Keratinocyte (primary cell): ENCODE measurements at regions not wholly inside any gene's neighbourhood (a gene's known extent, or its start where the extent isn't known, plus 50 kb on each side); places are given as distances from the start of the nearest gene placed in this dataset.

Experiments used
- DNase-seq: peaks from one replicate; pipeline ENCODE4 v3.0.0-alpha.2; 2011; ENCODE audit warnings: low read depth, missing footprints, low spot score
- FAIRE-seq: peaks from 2 replicates; lab custom pipeline; 2011; peaks lifted over from hg19 to GRCh38; lab: Jason Lieb, UNC
- H2AFZ ChIP-seq: 2 replicates; pipeline ENCODE4 v1.6.0; 2012; ENCODE audit warnings: low read length, control low read depth, inconsistent platforms; ENCODE audit not compliant: control insufficient read depth
- H3K27ac ChIP-seq: 2 replicates; pipeline ENCODE4 v1.5.1; 2011; ENCODE audit warnings: low read length; ENCODE audit not compliant: control insufficient read depth, insufficient read depth
- H3K27me3 ChIP-seq: 3 replicates; pipeline ENCODE4 v1.6.0; 2011; ENCODE audit warnings: low read length; ENCODE audit not compliant: control insufficient read depth, insufficient read depth; ENCODE audit errors: extremely low read depth
- H3K36me3 ChIP-seq, 2 experiments: 2 replicates in 1 of 2; 3 replicates in 1 of 2; pipeline ENCODE4 v1.5.1; 2011; ENCODE audit warnings: low read length in 2 of 2, mild to moderate bottlenecking in 1 of 2; ENCODE audit not compliant: control insufficient read depth in 2 of 2, insufficient read depth in 2 of 2; ENCODE audit errors: extremely low read depth in 1 of 2
- H3K4me1 ChIP-seq: 3 replicates; pipeline ENCODE4 v1.5.1; 2011; ENCODE audit warnings: low read length; ENCODE audit not compliant: control insufficient read depth, insufficient read depth; ENCODE audit errors: extremely low read depth
- H3K4me2 ChIP-seq: 3 replicates; pipeline ENCODE4 v1.6.0; 2011; ENCODE audit warnings: low read depth, low read length; ENCODE audit not compliant: control insufficient read depth, insufficient read depth; ENCODE audit errors: extremely low read depth
- H3K4me3 ChIP-seq, 3 experiments: fragments of 200-600 bp in 1 of 3; sonication (generic) in 1 of 3; 2 replicates in 2 of 3; 3 replicates in 1 of 3; pipeline ENCODE4 v1.5.1; 2011 to 2016; ENCODE audit warnings: low read length in 3 of 3, mild to moderate bottlenecking in 3 of 3, control low read depth in 2 of 3, inconsistent platforms in 1 of 3, low read depth in 1 of 3, mixed read lengths in 1 of 3, mixed run types in 1 of 3, moderate library complexity in 1 of 3; ENCODE audit not compliant: control insufficient read depth in 2 of 3, insufficient read depth in 2 of 3; ENCODE audit errors: extremely low read depth in 1 of 3
- H3K79me2 ChIP-seq: 2 replicates; pipeline ENCODE4 v1.6.0; 2012; ENCODE audit warnings: low read length; ENCODE audit not compliant: control insufficient read depth, insufficient read depth
- H3K9ac ChIP-seq: 3 replicates; pipeline ENCODE4 v1.6.0; 2011; ENCODE audit warnings: low read length; ENCODE audit not compliant: control insufficient read depth, insufficient read depth; ENCODE audit errors: extremely low read depth
- H3K9me1 ChIP-seq: 3 replicates; pipeline ENCODE4 v1.6.0; 2011; ENCODE audit warnings: low read length; ENCODE audit not compliant: control insufficient read depth, insufficient read depth; ENCODE audit errors: extremely low read depth
- H3K9me3 ChIP-seq: 2 replicates; pipeline ENCODE4 v1.5.1; 2012; ENCODE audit warnings: low read depth, low read length; ENCODE audit not compliant: control insufficient read depth
- H4K20me1 ChIP-seq: 3 replicates; pipeline ENCODE4 v1.6.0; 2011; ENCODE audit warnings: low read length; ENCODE audit not compliant: control insufficient read depth, insufficient read depth; ENCODE audit errors: extremely low read depth
- CTCF ChIP-seq, 3 experiments: IDR thresholded peaks in 1 of 3; conservative IDR thresholded peaks in 1 of 3; optimal IDR thresholded peaks in 1 of 3; 2 replicates in 2 of 3; 3 replicates in 1 of 3; pipeline versions ENCODE3 to v1.5.1; 2011; ENCODE audit warnings: low read length in 3 of 3, mild to moderate bottlenecking in 3 of 3, moderate library complexity in 2 of 3, control low read depth in 1 of 3, inconsistent platforms in 1 of 3; ENCODE audit not compliant: insufficient read depth in 2 of 3; ENCODE audit errors: extremely low read depth in 1 of 3
- EZH2 ChIP-seq: IDR thresholded peaks from one replicate; pipeline ENCODE4 v1.6.1; 2012; ENCODE audit warnings: inconsistent platforms, mild to moderate bottlenecking, low read length, moderate library complexity
- dilution Hi-C: fragments of 300-500 bp; cut with MboI; formaldehyde crosslinking; loops from one replicate; pipeline ENCODE4 v1.7.0; 2020; ENCODE audit warnings: low sequenced_read_pairs; ENCODE audit not compliant: extremely low pct_ligation_motif_present

GRCh38 chr1:222168621-222169020, 379.3 kb downstream of the HHIPL2 start:
- Histone ChIP-seq H3K27ac (no peak overlapping the region), H3K4me1 (peaks cover 7% of the 10 kb centered on the region), H3K27me3 (no peaks in the 10 kb centered on the region), H3K79me2 (no peaks in the 10 kb centered on the region), H3K4me3 (no peak overlapping the region), H3K4me2 (no peak overlapping the region), H3K9me1 (no peaks in the 10 kb centered on the region), H3K36me3 (no peaks in the 10 kb centered on the region), H3K9ac (no peak overlapping the region), H4K20me1 (no peaks in the 10 kb centered on the region), H3K9me3 (peaks cover 6% of the 10 kb centered on the region), H2AFZ (no peak overlapping the region)
- dilution Hi-C loops, result no loop called here
- TF ChIP-seq EZH2, result no peak
- no peak for TF ChIP-seq CTCF (optimal IDR thresholded peaks at IDR 0.05 in 1 of 3, IDR thresholded peaks at IDR 0.05 in 1 of 3, conservative IDR thresholded peaks at IDR 0.05 in 1 of 3; ENCODE audit: extremely low read depth in 1 of 3, insufficient read depth in 2 of 3, low read length in 3 of 3)
- FAIRE-seq (no peak), DNase-seq (no peak)

GRCh38 chr1:222167896-222168295, 380.0 kb downstream of the HHIPL2 start:
- FAIRE-seq (no peak), DNase-seq (no peak)
- Histone ChIP-seq H3K9me3 (peaks cover 6% of the 10 kb centered on the region), H3K4me1 (peaks cover 7% of the 10 kb centered on the region), H3K4me3 (no peak overlapping the region), H3K9ac (no peak overlapping the region), H4K20me1 (no peaks in the 10 kb centered on the region), H3K27me3 (no peaks in the 10 kb centered on the region), H3K27ac (no peak overlapping the region), H3K79me2 (no peaks in the 10 kb centered on the region), H2AFZ (no peak overlapping the region), H3K9me1 (no peaks in the 10 kb centered on the region), H3K36me3 (no peaks in the 10 kb centered on the region), H3K4me2 (no peak overlapping the region)
- TF ChIP-seq EZH2 (no peak), CTCF (optimal IDR thresholded peaks at IDR 0.05 in 1 of 3, IDR thresholded peaks at IDR 0.05 in 1 of 3, conservative IDR thresholded peaks at IDR 0.05 in 1 of 3; ENCODE audit: extremely low read depth in 1 of 3, insufficient read depth in 2 of 3, low read length in 3 of 3) (no peak)
- dilution Hi-C loops, result no loop called here
